ENCODE measurements at regions not wholly inside any gene's neighbourhood (a gene's known extent, or its start where the extent isn't known, plus 50 kb on each side); places are given as distances from the start of the nearest gene placed in this dataset.
"Not testable (repeated sequence)": the region's sequence is repeated elsewhere in the genome, so short reads cannot be mapped to it uniquely, and the experiment has no call there.

DNA sequence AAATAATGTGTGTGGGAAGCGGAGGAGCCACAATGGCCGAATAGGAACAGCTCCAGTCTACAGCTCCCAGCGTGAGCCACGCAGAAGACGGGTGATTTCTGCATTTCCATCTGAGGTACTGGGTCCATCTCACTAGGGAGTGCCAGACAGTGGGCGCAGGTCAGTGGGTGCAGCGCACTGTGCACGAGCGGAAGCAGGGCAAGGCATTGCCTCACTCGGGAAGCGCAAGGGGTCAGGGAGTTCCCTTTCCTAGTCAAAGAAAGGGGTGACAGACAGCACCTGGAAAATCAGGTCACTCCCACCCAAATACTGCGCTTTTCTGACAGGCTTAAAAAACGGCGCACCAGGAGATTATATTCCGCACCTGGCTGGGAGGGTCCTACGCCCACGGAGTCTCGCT is 762.6 kb downstream of the CENPC start:
- TF ChIP-seq POLR2A, CTCF (IDR thresholded peaks at IDR 0.05): not testable (repeated sequence)

All from uterus (tissue), 2 donors.